Amniotic epithelial cell (primary cell): ENCODE measurements at regions not wholly inside any gene's neighbourhood (a gene's known extent, or its start where the extent isn't known, plus 50 kb on each side); places are given as distances from the start of the nearest gene placed in this dataset.
"Not testable (repeated sequence)": the region's sequence is repeated elsewhere in the genome, so short reads cannot be mapped to it uniquely, and the experiment has no call there.

Source experiments
- DNase-seq: peaks from one replicate; pipeline ENCODE4 v3.0.0-alpha.2; 2010; ENCODE audit warnings: low read depth

GRCh38 chr6:137806914-137807682 lies 60.0 kb upstream of the TNFAIP3 start:
- DNase-seq = no peak

GRCh38 chr6:137808191-137808590 lies 58.9 kb upstream of the TNFAIP3 start:
- no peak for DNase-seq

GRCh38 chr6:137808836-137809315 lies 58.2 kb upstream of the TNFAIP3 start:
- DNase-seq = no peak

GRCh38 chr6:137809895-137810553 lies 57.0 kb upstream of the TNFAIP3 start:
- not testable (repeated sequence) for DNase-seq

GRCh38 chr6:137810554-137811120 lies 56.4 kb upstream of the TNFAIP3 start:
- DNase-seq = no peak

- DNase-seq = peak; percentile 93
These were observed 55.7 kb upstream of the TNFAIP3 start for GRCh38 chr6:137811121-137811915.

- no peak for DNase-seq
These were observed 55.0 kb upstream of the TNFAIP3 start for GRCh38 chr6:137811916-137812553.

- DNase-seq = no peak
These were observed 53.6 kb upstream of the TNFAIP3 start for GRCh38 chr6:137813308-137813970.

- DNase-seq = not testable (repeated sequence)
These were observed 53.0 kb upstream of the TNFAIP3 start for GRCh38 chr6:137814030-137814429.

GRCh38 chr6:137815692-137816091 lies 51.4 kb upstream of the TNFAIP3 start:
- DNase-seq = no peak

- DNase-seq = peak; percentile 68
These were observed 50.9 kb upstream of the TNFAIP3 start for GRCh38 chr6:137816133-137816579.

GRCh38 chr6:137816688-137817618 lies 50.1 kb upstream of the TNFAIP3 start:
- DNase-seq = no peak
